ENCODE measurements at regions not wholly inside any gene's neighbourhood (a gene's known extent, or its start where the extent isn't known, plus 50 kb on each side); places are given as distances from the start of the nearest gene placed in this dataset.
"Not testable (repeated sequence)": the region's sequence is repeated elsewhere in the genome, so short reads cannot be mapped to it uniquely, and the experiment has no call there.

- no peak for DNase-seq (ENCODE audit: low read depth in 2 of 3, low spot score in 1 of 3)
Observed at GRCh38 chr19:31527443-31527842, 178.2 kb upstream of the TSHZ3 start.

GRCh38 chr19:31528261-31528660 is 179.0 kb upstream of the TSHZ3 start:
- DNase-seq (ENCODE audit: low read depth in 2 of 3, low spot score in 1 of 3): no peak

DNA sequence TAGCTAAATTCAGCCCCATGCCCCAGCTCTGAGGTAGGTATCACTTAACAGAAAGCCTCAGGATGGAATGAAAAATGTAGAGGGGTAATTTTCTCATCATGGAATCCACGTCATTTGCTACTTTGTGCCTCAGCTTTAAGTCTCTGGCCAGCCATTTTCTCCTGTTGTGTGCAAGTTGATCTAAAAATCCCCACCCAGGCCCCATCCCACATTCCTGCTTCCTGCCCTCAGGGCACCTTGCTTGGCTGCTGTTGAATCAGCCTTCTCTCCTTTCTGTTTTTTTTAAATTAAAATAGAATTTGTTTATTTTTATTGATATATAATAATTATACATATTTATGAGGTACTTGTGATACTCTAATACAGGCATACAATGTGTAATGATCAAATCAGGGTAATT is 179.9 kb upstream of the TSHZ3 start:
- DNase-seq (ENCODE audit: low read depth in 2 of 3, low spot score in 1 of 3): no peak

- no peak for DNase-seq (ENCODE audit: low read depth in 2 of 3, low spot score in 1 of 3)
Observed at GRCh38 chr19:31530781-31531180, 181.5 kb upstream of the TSHZ3 start.

DNA sequence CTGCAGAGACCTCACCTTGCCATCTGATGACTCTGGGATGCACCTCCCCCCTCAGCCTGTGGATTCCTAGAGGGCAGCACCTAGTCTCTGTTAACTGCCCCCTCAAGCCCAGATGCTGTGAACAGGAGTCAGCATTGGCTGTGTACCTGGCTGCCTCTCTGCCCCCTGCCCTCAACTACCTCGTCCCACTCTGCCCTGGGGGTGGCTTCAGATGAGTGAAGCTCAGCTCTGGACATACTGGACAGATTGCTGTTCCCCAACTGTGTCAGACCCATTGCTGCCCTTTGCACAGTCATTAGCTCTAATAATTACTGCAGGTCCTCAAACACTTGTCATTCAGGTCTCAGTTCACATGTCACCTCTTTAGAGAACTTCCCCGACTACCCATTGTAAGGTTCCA is 182.1 kb upstream of the TSHZ3 start:
- DNase-seq (ENCODE audit: low read depth in 2 of 3, low spot score in 1 of 3): no peak

- no peak for DNase-seq (ENCODE audit: low read depth in 2 of 3, low spot score in 1 of 3)
Observed at GRCh38 chr19:31532034-31532433, 182.8 kb upstream of the TSHZ3 start.

- no peak for DNase-seq (ENCODE audit: low read depth in 2 of 3, low spot score in 1 of 3)
Observed at GRCh38 chr19:31533114-31533513, 183.9 kb upstream of the TSHZ3 start.

DNA sequence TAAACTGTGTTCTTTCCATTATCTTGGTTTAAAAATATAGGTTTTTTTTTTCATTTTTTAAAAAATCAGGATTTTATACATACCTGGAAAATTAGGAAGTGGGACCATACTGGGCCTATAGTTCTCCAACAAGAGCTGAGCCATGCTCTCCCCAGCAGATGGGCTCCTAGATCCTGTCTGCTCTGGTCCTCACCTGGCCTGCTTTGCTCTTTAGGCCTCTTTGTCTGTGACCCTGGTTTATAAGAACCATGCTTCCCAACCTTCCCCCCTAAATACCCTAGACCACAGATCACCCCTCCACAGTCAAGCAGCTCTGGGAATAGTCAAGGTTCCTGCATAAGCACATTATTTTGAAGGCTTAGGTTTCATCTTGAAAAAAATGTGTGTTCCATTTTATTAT is 185.0 kb upstream of the TSHZ3 start:
- DNase-seq (ENCODE audit: low read depth in 2 of 3, low spot score in 1 of 3): no peak

DNA sequence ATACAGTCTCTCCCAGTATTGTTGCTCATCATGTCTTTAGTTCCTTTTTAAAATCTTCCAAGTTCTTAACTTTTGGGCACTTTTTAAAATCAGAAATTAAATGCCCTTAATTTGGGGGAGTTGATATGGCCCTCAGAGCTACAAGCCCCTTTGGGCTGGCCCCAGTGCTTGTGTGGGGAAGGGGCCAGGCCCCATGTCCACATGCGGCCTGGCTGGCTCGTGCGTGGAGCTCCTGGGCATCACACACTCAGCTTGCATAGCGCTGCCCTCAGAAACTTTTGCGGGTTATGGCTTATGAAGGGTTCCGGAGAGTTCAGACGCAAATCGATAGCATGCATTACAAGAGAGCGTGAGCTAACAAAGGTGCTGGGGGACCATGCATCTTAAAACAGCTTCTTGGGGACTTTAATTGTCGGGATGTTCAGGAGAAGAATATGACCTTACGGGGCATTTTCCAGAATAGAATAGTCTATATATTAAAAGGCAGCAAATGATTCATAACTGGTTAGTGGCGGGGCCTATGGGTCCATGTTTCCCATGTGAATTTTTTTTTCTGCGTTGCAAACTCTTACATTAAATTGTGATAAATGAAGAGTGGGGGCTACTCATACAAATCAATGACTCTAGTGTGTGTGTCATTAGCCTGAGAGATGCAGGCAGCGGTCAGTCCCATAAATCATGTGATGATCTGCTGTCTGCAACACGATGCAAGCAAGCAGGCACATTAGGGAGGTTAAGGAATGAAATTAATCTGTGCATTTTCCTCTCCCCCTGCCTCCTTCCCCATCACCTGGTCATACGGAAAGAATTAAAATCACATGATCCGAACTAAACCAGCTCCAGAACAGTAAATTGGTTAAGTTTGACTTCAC is 185.8 kb upstream of the TSHZ3 start:
- DNase-seq (ENCODE audit: low read depth in 2 of 3, low spot score in 1 of 3): no peak

GRCh38 chr19:31535691-31536460 is 186.6 kb upstream of the TSHZ3 start:
- no peak for DNase-seq (ENCODE audit: low read depth in 2 of 3, low spot score in 1 of 3)

DNA sequence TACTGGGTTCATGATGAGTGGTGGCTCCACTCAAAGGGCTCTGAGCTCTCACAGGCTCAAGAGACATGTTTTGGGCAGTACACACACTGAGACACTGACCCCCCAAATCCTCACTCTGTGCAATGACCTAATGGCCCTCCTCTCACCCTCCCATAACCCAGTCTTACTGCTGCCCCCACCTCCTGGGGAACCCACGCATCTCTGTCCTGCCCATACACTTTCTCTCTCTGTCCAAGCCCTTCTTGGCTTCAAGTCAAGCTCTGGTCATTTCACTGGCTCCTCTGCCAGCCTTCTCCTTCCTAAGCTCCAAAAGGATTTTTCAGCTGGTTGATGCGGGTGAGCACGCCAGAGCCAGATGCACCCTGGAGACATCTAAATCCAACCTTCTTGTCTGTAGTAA is 187.9 kb upstream of the TSHZ3 start:
- DNase-seq (ENCODE audit: low read depth in 2 of 3, low spot score in 1 of 3): no peak

GRCh38 chr19:31537902-31538301 is 188.7 kb upstream of the TSHZ3 start:
- not testable (repeated sequence) for DNase-seq (ENCODE audit: low read depth in 2 of 3, low spot score in 1 of 3)

DNA sequence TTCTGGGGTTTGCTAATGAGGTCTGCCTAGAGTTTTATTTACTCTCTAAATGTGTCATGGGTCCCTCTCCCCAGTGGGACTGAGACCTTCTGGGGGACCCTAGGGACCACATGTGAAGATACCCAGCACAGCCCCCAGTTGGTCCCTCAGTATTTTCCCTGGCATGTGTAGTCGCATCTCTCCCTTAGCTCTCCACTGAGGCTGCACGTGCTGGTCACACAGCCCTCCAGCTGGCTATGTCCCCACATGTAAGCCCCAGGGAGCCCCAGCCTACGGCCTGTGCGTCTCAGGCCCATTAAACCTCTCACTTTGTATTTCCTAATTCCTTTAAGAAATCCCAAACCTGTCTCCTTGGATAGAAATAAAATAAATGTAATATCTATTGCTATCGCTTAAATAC is 189.6 kb upstream of the TSHZ3 start:
- no peak for DNase-seq (ENCODE audit: low read depth in 2 of 3, low spot score in 1 of 3)

- DNase-seq (ENCODE audit: low read depth in 2 of 3, low spot score in 1 of 3): no peak
Observed at GRCh38 chr19:31539386-31539785, 190.2 kb upstream of the TSHZ3 start.

GRCh38 chr19:31541396-31541795 is 192.2 kb upstream of the TSHZ3 start:
- DNase-seq (ENCODE audit: low read depth in 2 of 3, low spot score in 1 of 3): no peak

- no peak for DNase-seq (ENCODE audit: low read depth in 2 of 3, low spot score in 1 of 3)
Observed at GRCh38 chr19:31543456-31543855, 194.2 kb upstream of the TSHZ3 start.

DNA sequence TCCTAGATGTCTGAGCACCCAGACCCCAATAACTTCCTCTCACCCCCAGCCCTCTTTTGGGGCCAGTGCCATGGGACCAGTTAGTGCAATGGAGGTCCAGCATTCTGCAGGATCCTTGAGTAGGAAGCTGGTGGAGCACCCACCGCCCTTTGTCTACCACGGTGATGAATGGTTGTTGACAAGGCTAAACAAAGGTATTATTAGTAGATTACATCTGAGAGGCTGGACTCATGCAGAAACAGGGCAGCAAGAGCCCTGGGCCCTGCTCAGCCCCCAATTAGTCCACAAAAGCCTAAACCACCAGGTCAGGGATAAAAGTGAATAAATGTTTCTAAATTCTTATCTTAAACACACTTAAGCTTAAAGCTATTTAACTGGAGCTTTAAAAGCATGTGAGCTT is 196.5 kb upstream of the TSHZ3 start:
- no peak for DNase-seq (ENCODE audit: low read depth in 2 of 3, low spot score in 1 of 3)

DNA sequence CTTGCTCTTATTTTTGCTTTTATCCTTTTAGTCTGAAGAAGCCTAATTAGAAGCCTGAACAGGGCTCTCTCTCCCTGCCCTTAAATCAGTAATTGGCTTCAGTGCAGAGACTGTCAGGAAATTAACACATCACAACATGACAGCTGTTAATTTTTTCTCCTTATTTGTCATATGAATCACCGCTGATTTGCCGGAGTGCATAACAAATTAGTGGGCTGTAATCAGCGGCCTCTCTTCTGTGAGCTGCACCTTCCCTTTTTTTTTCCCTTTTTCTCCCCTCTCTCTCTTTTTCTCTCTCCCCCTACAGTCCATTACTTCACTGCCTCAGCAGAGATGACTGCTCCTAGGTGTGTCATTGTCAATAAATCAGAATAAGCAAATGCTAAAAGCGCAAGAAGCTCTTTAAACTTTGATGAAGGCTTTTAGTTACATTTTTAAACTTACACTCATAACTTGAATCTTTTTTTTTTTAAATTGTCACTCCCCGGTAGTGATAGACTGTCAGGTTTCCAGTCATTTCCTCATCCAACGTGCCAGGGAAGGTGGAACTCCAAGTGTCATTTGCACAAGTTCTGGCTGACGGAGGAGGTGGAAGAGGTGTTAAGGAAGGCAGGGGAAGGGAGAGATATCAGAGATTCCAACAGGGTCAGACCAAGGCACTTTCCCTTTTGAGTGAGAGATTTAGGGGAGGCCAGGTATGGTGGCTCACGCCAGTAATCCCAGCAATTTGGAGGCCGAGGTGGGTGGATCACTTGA is 197.1 kb upstream of the TSHZ3 start:
- no peak for DNase-seq (ENCODE audit: low read depth in 2 of 3, low spot score in 1 of 3)

GRCh38 chr19:31548941-31549340 is 199.7 kb upstream of the TSHZ3 start:
- DNase-seq (ENCODE audit: low read depth in 2 of 3, low spot score in 1 of 3): no peak

DNA sequence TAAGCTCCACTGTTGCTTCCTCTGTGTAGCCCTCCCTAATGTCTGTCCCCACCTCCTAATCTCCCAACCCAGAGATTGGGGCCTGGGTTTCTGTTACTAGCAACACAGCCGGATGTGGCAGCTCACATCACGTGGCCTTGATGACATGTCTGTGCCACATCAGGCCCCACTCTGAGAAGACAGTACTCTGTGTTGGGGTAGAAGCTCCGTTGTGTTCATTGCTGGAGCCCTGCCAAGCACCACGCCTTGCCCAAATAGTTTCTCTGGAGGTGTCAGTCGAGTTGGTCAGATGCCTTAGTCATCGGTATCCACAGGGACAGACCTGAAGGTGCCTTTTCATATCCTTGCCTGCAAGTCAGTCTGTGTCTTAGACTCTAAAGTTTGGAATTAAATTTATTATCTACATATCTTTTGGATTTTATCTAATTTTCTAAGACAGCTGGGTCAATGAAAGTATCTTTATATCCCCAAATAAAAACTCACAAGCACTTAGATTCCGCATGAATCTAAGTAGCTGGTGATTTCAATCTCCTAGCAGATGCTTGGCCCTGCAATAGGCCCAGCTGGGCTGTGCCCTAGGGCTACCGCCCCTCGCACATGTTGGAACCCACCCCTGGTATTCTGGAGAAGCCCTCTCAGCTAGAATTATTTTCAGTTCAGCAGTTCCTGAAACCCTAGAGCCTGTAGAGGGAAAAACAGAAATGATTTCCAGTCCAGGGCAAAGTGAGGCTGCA is 204.0 kb upstream of the TSHZ3 start:
- no peak for DNase-seq (ENCODE audit: low read depth in 2 of 3, low spot score in 1 of 3)

DNA sequence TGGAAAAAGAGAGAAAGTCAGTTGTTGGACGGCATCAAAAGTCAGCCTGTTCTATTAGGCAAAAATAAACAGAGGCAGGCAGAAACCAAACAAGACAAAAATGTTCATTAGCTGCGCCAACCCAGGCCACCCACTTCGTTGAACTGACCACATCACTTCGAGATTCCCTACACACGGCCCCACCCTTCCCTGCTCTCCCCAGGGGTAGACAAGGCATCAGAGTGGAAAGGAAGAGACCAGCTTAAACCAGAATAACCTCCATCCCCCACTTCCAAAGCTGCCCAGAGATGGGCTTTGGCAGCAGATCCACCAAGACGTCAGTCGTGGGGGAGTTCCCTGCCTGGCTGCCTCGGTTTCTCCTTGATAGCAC is 204.6 kb upstream of the TSHZ3 start:
- no peak for DNase-seq (ENCODE audit: low read depth in 2 of 3, low spot score in 1 of 3)

Measured in stimulated activated CD4-positive, alpha-beta T cell treated with anti-CD3 and anti-CD28 coated beads, Interleukin-12 subunit alpha, Interleukin-12 subunit beta, amount 100 ng/mL, for 48 hours (primary cell).